ENCODE measurements at regions not wholly inside any gene's neighbourhood (a gene's known extent, or its start where the extent isn't known, plus 50 kb on each side); places are given as distances from the start of the nearest gene placed in this dataset.

GRCh38 chr11:46197421-46197820, 76.2 kb upstream of the PHF21A start (continued):
- TF ChIP-seq ZNF70 (CRISPR knock-in tag; IDR thresholded peaks at IDR 0.05) = no peak

- no peak for ATAC-seq
Measured at GRCh38 chr11:46188017-46188416, 66.8 kb upstream of the PHF21A start.

GRCh38 chr11:46183819-46184218, 62.6 kb upstream of the PHF21A start:
- TF ChIP-seq ZNF565 (CRISPR knock-in tag; conservative IDR thresholded peaks at IDR 0.05; ENCODE audit: low read depth) (no peak), GLIS3 (CRISPR knock-in tag; IDR thresholded peaks at IDR 0.05) (no peak), ESRRG (CRISPR knock-in tag; IDR thresholded peaks at IDR 0.05) (no peak), PPARA (CRISPR knock-in tag; IDR thresholded peaks at IDR 0.05; ENCODE audit: borderline replicate concordance) (no peak), PATZ1 (CRISPR knock-in tag; IDR thresholded peaks at IDR 0.05; ENCODE audit: borderline replicate concordance) (no peak), ZNF70 (CRISPR knock-in tag; IDR thresholded peaks at IDR 0.05) (no peak), ARNTL (CRISPR knock-in tag; IDR thresholded peaks at IDR 0.05; ENCODE audit: borderline replicate concordance, low read depth) (no peak), CREB5 (CRISPR knock-in tag; IDR thresholded peaks at IDR 0.05; ENCODE audit: low read depth) (no peak), ZNF8 (CRISPR knock-in tag; IDR thresholded peaks at IDR 0.05) (no peak), ZFP30 (CRISPR knock-in tag; IDR thresholded peaks at IDR 0.05) (no peak), TOX (CRISPR knock-in tag; IDR thresholded peaks at IDR 0.05; ENCODE audit: borderline replicate concordance) (no peak), BACH2 (CRISPR knock-in tag; IDR thresholded peaks at IDR 0.05; ENCODE audit: borderline replicate concordance) (no peak)
- TF ChIP-seq, protein P1, sequence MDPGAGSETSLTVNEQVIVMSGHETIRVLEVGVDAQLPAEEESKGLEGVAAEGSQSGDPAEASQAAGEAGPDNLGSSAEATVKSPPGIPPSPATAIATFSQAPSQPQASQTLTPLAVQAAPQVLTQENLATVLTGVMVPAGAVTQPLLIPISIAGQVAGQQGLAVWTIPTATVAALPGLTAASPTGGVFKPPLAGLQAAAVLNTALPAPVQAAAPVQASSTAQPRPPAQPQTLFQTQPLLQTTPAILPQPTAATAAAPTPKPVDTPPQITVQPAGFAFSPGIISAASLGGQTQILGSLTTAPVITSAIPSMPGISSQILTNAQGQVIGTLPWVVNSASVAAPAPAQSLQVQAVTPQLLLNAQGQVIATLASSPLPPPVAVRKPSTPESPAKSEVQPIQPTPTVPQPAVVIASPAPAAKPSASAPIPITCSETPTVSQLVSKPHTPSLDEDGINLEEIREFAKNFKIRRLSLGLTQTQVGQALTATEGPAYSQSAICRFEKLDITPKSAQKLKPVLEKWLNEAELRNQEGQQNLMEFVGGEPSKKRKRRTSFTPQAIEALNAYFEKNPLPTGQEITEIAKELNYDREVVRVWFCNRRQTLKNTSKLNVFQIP (CRISPR knock-in tag; IDR thresholded peaks at IDR 0.05; ENCODE audit: borderline replicate concordance, low read depth) = no peak
- ATAC-seq = no peak

More at GRCh38 chr11:46188017-46188416, 66.8 kb upstream of the PHF21A start:
- no peak for TF ChIP-seq GLIS3 (CRISPR knock-in tag; IDR thresholded peaks at IDR 0.05)
- no peak for TF ChIP-seq ISL1 (CRISPR knock-in tag; IDR thresholded peaks at IDR 0.05)
- TF ChIP-seq PPARA (CRISPR knock-in tag; IDR thresholded peaks at IDR 0.05; ENCODE audit: borderline replicate concordance) = no peak
- no peak for TF ChIP-seq ZC3H10 (CRISPR knock-in tag; IDR thresholded peaks at IDR 0.05)
- TF ChIP-seq ZNF70 (CRISPR knock-in tag; IDR thresholded peaks at IDR 0.05) = no peak
- no peak for TF ChIP-seq ESRRG (CRISPR knock-in tag; IDR thresholded peaks at IDR 0.05)
- no peak for TF ChIP-seq CSDC2 (CRISPR knock-in tag; IDR thresholded peaks at IDR 0.05)
- no peak for TF ChIP-seq ARNTL (CRISPR knock-in tag; IDR thresholded peaks at IDR 0.05; ENCODE audit: borderline replicate concordance, low read depth)
- no peak for TF ChIP-seq CREB5 (CRISPR knock-in tag; IDR thresholded peaks at IDR 0.05; ENCODE audit: low read depth)

DNA sequence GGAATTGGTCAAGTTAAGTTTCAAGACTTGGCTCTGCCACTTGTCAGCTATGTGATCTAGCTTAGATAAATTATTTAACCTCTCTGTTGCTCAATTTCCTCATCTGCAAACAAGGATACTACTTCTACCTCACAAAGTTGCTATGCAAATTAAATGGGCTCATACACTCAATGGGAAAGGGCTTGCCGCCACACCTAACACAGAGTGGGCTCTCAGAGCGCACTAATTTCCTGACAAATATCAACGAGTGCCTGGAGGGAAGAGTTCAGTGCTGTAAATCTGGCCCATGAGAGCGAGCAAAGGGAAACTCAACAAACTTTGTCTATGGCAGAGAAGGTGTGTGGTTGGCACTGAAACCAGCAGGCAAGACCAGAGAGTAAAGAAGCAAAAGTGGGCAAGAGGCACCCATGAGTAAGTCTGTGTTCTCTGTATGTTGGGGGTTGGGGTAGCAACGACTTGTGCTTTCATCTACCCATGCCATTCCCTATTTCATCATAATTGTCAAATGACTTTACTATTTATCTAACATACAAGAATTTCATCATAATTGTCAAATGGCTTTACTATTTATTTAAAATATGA, 60.7 kb upstream of the PHF21A start:
- no peak for ATAC-seq
- TF ChIP-seq ZNF8 (CRISPR knock-in tag; IDR thresholded peaks at IDR 0.05) (no peak), ESRRG (CRISPR knock-in tag; IDR thresholded peaks at IDR 0.05) (no peak), ZFP30 (CRISPR knock-in tag; IDR thresholded peaks at IDR 0.05) (no peak), TOX (CRISPR knock-in tag; IDR thresholded peaks at IDR 0.05; ENCODE audit: borderline replicate concordance) (no peak), BACH2 (CRISPR knock-in tag; IDR thresholded peaks at IDR 0.05; ENCODE audit: borderline replicate concordance) (no peak), GLIS3 (CRISPR knock-in tag; IDR thresholded peaks at IDR 0.05) (no peak), SNAI2 (CRISPR knock-in tag; IDR thresholded peaks at IDR 0.05) (no peak), CREB5 (CRISPR knock-in tag; IDR thresholded peaks at IDR 0.05; ENCODE audit: low read depth) (no peak), ZNF565 (CRISPR knock-in tag; conservative IDR thresholded peaks at IDR 0.05; ENCODE audit: low read depth) (no peak)
- TF ChIP-seq, protein P1 (CRISPR knock-in tag; IDR thresholded peaks at IDR 0.05; ENCODE audit: borderline replicate concordance, low read depth) = no peak

All from SK-N-SH treated with all-trans-retinoic acid at 6 μM for 48 hours (cell line).